DND-41 (cell line): ENCODE measurements at regions not wholly inside any gene's neighbourhood (a gene's known extent, or its start where the extent isn't known, plus 50 kb on each side); places are given as distances from the start of the nearest gene placed in this dataset.

Experiments used
- CTCF ChIP-seq: IDR thresholded peaks from 2 replicates; pipeline ENCODE4 v1.5.1; 2012; ENCODE audit warnings: borderline replicate concordance, low read length, moderate library complexity, mild to moderate bottlenecking; ENCODE audit not compliant: poor library complexity, severe bottlenecking; ENCODE audit errors: extremely low read depth
- EZH2 ChIP-seq: IDR thresholded peaks from 3 replicates; pipeline ENCODE4 v1.6.1; 2012; ENCODE audit warnings: borderline replicate concordance, low read depth, mild to moderate bottlenecking, moderate library complexity, low read length, inconsistent platforms; ENCODE audit not compliant: severe bottlenecking

GRCh38 chr17:33816842-33817617, 438.1 kb upstream of the CCL2 start:
- TF ChIP-seq CTCF (no peak), EZH2 (no peak)
